NCI-H146 (cell line): ENCODE measurements at regions not wholly inside any gene's neighbourhood (a gene's known extent, or its start where the extent isn't known, plus 50 kb on each side); places are given as distances from the start of the nearest gene placed in this dataset.
"Not testable (repeated sequence)": the region's sequence is repeated elsewhere in the genome, so short reads cannot be mapped to it uniquely, and the experiment has no call there.

Source experiments
- DNase-seq: peaks from one replicate; lab custom pipeline; 2025; lab: John Stamatoyannopoulos, UW

DNA sequence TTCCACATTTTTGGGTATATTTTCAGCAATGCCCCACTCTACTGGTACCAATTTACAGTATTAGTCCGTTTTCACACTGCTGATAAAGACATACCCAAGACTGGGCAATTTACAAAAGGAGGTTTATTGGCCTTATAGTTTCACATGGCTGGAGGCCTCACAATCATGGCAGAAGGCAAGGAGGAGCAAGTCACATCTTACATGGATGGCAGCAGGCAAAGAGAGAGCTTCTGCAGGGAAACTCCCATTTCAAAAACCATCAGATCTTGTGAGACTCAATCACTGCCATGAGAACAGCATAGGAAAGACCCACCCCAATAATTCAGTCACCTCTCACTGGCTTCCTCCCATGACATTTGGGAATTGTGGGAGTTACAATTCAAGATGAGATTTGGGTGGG lies 722.9 kb downstream of the NTRK3 start:
- not testable (repeated sequence) for DNase-seq

DNA sequence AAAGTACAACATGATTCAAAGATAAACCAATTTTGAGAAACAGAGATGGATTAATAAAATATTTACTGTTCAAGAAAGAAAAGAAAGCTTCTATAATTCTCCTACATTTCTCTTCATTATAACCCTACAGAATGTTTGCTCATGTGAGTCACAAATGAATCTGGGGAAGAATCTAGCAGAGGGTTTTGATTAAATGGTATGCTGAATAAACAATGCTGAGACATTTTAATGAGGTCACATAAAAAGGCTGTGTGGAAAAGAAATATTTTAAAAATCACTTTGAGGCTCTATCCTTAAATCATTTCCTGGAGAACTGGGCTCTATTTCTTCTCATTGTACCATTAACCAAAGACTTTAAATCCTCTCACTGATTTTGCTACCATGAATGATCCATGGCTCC lies 727.7 kb downstream of the NTRK3 start:
- DNase-seq, result no peak

DNA sequence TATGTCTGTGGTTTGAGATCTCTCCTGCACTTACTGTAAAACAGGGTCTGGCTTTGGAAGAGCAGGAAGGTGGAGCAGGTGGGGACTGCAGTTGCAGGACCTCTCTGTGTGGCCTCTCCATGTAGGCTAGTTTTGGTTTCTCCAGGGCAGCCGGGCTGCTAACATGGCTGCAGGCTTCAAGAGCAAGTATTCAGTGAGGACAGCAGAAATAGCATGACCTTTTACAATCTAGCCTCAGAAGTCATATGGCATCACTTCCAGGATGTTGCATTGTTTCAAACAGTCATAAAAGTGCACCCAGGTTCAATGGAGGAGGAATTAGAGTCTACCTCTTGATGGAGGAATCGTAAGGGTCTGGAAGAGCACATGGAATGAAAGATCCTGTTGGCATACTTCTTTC lies 728.7 kb downstream of the NTRK3 start:
- DNase-seq, result no peak

DNA sequence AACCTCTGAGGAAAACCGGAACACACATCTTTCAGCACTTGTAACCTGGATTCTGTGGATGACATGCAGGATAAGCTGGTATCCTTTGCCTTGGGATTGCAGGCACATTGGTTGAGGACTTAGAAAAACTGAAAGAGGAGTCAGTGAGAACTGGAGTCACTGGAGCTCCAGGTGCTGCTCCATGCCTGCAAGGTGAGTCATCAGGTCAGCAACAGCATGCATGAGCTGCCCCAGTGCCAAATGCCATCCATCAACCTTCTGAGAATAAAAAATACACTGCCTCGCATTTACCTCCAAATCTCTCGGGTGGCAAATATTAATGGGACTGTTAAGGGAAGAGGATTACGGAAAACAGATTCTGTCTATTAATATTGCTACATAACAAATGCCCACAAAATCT lies 729.1 kb downstream of the NTRK3 start:
- DNase-seq, result no peak

DNA sequence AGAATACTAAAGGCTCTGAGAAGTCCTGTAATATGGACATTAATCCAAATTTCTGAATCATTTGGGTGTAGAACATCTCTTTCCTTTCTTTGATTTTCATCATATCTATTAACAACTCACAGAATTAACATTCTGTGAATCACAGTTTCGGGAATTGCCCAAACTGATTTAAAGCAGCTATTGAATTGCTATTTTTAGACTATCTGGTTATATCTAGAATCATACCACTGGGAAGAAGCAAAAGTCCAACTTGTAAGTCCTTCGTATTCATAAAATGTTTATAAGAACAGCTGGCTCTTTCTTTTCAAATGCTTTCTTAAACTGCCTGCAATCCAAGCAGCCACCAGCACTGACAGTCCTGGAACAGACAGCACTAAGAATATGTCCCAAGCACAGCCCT lies 733.0 kb downstream of the NTRK3 start:
- DNase-seq, result no peak

DNA sequence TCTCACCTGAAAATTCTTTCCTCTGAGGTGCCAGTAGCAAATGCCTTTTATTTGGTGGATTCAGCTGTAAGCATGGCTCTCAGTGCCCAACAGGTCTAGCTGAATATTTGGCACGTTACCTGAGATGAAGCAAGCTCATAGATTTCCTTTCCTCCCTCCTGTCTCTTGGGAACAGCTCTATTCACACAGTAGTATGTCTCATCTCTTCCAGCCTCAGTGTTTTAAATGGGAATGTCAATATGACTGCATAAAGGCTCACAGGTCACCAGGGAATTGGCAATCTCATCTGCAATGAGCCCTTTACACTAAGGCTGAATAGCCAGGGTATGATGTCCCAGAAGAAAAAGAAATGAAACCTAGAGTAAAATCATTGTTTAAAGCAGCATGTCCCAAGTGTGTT lies 733.5 kb downstream of the NTRK3 start:
- DNase-seq, result no peak

DNA sequence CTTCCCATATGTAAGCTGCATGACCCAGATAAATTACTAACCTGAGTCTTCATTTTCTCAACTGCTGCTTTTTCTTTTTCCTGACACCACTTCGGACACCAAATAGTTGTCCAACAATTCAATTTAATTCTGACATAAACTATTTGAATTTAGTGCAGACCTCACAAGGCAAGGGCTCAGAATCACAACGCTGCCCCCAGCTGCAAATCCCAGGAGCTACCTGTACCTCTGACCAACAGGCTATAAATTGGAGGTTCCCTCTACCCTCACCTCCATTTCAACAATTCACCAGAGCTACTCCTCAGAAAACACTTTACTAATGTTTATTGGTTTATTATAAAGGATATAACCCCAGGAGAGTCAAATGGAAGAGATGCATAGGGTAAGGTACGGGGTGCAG lies 737.6 kb downstream of the NTRK3 start:
- no peak for DNase-seq

DNA sequence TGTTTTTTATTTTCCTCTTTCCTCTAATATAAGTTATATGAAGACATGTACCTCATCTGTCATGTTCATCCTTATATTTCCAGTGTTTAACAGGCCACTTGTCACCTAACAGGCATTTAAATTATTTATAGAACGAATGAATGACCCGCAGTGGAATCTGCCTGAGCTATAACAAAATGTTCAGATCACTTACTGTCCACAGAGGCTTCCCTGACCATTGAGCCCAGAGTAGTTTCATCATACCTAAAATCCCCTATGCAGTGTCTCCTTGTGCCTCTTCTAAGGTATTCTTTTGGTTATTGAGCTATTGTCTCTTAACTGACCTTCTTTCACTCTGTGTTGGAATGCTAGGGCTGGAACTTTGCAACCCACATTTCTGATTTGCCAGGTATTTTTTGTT lies 748.5 kb downstream of the NTRK3 start:
- DNase-seq, result no peak

DNA sequence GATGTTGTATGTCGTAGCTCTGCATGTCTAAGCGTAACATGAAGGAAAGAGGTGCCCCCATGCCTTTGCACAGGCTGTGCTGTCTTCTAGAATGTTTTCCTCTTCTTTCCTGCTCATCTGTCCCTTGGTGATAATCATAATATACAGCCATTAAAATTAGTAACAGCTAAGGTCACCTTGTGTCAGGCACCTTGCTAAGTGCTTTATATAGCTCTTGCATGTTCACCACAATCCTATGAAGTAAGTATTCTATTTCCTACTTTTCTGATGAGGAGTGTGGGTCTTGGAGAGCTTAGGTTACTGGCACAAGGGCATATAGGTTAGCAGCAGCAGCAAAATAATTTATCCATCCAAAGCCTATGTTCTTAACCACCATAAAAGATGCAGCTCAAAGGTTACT lies 754.4 kb downstream of the NTRK3 start:
- DNase-seq, result no peak

DNA sequence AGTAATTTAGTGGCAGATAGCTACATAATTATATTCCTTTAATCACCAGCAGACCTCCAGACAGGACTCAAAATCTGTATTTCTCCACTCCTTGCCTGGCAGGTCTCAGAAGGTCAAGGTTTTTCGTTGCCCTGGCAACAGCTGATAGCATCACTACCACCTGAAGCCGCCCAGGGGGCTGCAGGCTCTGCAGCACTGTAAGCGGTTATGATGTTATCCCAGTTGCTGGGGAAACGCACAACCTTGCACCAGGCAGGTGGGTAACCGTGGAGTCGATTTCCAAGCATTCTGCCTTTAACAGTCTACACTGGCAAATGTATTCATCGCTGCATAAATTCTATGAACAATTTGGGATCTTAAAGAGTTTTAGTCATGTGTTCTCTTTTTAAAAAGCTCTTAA lies 756.3 kb downstream of the NTRK3 start:
- DNase-seq, result no peak

DNA sequence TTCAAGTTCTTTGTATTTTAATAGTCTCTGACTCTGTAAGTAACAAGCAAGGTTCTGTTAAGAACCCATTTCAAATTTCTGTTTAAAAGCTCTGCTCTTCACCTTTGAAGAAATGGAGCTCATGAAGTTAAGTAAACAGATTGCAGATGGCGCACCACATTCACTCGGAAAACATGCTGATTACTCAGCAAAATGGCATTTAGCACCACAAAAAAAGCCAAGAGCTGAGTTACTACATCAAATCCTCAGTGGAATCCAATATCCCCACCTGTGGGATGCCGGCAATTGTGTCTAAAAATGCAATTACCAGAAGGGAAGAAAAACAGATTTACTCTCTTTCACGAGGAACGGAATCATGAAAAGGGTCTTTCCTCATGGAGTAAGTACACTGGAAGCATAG lies 758.0 kb downstream of the NTRK3 start:
- no peak for DNase-seq

DNA sequence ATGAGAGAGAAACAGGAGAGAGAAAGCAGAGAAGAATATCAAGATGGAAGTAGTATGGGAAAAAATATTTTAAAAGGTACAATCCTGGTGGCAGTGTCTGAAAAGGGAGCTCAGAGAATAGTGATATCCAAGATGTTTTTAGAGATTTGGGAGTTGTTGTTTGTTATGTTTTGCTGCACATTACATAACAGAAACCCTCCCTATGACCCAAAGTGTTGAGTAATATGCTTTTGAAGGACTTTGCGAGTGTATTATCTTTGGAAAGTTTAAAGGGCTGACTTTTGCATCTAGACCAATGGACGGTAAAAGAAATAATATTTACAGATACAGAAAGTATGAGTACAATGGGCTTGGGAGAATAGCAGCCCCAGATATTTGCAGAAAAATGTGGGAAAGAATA lies 759.7 kb downstream of the NTRK3 start:
- DNase-seq, result no peak

DNA sequence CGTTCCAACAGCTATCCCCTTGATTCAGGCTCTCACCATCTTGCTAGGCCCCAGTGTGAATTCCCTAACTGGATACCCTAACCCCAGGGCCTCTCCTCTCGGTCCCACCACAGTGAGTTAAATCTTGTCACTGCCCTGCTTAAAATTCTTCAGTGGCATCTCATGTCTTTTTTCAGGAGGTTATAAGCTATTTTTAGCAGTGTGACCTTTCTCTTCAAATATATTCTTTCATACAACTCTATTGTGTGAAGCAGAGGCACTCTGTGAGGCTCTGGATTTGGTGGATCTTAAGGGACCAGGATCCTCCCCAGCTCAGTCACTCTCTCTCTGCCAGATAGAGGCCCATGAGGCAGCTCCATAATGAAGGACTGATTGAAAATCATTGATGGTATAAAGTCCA lies 760.4 kb downstream of the NTRK3 start:
- no peak for DNase-seq

DNA sequence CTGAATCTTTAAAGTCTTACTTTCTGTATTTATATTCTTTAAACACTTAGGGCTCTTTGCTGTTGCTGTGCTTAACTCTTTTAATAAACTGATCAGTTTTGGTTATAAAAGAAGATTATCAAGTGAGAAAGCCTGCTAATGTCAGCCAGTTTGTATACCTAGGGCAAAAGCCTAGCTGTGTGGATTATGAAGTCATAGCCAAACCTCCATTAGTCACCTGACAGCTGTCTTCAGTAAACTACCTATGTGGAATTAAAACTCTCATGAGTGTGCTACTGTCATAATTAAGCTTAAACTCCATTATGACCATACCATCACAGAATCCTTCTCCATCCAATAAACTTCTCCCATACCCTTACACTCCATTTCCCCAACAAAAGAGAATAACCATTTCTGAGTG lies 762.7 kb downstream of the NTRK3 start:
- DNase-seq, result no peak

DNA sequence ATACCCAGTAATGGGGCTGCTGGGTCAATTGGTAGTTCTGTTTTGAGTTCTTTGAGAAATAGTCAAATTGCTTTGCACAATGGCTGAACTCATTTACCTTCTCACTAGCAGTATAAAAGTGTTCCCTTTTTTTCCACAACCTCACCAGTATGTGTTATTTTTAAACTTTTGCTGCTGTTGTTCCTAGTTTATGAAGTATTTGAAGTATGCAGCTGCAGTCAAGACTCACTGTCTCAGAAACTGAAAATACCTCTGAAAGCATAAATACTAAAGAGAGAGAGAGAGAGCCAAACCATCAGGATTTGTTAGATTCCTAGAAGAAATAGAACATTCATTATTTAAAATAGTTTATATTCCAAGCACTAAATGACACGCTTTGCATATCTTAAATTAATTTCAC lies 764.2 kb downstream of the NTRK3 start:
- DNase-seq, result no peak

DNA sequence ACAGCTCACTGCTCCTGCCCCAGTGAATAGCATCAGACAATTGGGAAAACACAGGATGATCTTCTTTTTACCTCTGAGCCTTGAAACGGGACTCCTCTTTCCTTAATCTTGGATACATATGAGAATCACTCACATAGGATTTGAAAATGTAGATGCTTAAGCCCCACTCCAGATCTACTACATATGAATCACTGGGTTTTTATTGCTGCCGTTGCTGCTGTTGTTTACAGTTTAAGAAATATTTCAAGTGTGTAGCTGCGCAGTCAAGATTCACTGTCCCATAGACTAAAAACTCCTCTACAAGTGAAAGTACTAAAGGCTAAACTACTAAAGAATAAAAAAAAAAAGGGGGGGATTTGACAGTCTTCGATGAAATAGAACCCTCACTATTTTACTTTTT lies 765.9 kb downstream of the NTRK3 start:
- no peak for DNase-seq

DNA sequence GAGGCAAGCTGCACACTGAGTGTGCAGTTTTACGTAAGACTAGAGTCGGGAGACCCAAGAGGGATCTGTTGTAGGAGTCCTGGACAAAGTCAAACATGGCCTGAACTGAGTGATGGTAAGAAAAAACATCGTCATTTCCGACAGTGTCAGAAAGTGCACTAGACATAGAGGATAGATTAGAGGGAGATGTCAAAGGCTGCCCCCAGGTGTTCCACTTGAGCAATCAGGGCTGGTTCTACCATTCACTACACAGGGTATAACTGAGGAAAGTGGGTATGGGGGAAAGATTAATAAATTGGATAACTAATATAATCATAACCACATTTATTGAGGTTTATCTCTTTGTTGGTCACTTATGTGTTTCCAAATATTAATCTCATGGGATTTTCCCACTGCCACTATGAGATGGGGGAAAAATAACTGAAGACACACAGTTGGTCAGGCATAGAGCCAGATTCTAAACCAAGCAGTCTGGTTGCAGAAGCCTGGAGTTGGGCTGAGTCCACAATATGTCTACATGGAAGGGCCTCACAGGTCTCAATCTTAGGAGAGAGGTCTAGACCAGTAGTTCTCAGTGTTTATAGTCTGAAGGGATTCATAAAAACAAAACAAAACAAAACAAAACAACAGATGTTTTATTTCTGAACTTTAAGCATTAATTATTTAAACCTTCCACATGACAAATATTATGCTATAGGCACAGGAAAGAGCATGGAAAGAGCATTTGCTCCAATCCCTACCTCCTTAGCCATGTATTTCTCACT lies 766.5 kb downstream of the NTRK3 start:
- DNase-seq, result no peak

DNA sequence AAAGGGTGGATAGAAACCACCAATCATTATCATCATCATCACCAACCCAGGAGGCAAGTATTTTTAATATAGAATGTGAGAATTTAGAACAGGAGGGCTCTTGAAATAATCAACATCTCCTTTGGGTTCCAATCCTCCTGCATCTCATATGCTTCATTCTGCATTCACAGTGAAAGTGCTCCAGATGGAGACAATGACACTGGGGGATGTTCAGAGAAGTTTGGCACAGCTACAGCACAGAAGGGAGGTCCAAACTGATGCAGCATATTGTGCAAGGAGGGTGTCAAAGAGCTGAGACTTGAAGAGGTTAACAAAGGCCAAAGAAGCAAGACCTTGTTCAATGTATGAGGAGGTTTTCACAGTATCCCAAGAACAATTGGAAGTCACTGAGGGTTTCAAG lies 767.1 kb downstream of the NTRK3 start:
- no peak for DNase-seq

DNA sequence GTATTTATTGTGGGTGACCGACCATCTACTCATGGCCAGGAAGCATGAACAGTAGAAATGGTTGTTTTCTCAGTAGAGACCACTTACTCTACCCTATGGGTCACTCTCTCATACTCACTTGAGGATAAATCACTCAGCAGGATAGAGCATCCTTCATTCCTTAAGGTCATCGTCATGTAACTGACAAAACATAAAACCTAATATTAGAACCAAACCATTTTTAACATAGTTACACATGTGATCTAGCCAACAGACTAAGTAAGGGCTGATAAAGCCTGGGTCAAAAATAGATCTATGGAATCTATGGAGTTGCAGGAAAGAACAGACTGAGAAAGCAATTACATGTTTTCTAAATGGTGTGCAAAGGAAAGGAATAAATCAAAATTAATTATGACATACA lies 769.1 kb downstream of the NTRK3 start:
- no peak for DNase-seq

DNA sequence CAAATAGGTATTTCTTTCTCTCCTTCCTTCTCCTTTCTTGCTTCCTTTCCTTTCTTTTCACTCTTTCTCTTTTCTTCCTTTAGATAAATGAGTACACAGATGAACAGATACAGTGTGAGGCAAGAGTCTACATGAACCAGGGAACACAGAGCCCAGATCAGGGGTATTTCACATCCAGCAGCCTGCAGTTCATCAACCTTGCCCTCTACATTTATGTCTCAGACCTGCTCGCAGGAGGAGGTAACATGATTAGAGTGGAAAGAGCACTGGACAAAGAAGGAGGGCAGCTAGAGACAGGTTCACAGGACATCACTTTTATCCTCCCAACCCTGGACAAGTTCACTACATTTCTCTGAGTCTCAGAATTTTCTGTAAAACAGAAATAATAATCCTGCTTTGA lies 773.1 kb downstream of the NTRK3 start:
- DNase-seq, result no peak

DNA sequence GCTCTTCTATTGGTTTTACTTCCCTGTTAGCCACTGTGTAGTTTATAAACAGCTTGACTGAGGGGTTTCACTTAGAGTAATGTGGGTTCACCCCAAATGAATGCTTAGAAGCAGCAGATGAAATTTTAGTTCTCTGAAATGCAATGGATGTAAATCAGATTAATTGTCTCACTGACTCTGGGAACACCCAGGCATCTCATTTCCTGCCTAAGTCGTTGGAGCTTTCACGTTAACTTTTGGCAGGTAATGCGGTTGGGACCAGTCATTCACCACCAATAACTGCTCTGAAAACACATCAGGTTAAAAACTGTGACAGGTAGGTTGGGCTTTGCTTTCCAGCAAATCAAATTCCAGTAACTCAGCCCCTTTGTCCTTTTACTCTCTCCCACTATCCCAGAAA lies 775.4 kb downstream of the NTRK3 start:
- DNase-seq, result no peak

DNA sequence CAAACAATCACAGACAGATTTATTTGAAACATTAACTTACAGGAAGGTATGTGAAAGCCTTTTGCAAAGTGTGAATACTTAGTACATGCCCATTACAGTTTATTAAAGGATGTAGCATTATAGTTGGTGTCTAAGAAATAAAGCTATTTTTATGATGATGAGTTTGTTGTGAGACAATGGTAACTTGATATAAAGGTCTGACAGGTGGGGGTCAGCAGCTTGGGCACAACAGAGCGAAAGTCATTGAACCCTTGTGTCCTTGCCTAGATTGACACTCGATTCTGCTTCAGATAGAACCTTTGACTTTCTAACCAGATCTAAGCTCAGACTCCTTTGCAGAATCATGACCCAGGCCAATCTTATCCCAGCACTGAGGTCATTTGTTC lies 777.9 kb downstream of the NTRK3 start:
- no peak for DNase-seq

DNA sequence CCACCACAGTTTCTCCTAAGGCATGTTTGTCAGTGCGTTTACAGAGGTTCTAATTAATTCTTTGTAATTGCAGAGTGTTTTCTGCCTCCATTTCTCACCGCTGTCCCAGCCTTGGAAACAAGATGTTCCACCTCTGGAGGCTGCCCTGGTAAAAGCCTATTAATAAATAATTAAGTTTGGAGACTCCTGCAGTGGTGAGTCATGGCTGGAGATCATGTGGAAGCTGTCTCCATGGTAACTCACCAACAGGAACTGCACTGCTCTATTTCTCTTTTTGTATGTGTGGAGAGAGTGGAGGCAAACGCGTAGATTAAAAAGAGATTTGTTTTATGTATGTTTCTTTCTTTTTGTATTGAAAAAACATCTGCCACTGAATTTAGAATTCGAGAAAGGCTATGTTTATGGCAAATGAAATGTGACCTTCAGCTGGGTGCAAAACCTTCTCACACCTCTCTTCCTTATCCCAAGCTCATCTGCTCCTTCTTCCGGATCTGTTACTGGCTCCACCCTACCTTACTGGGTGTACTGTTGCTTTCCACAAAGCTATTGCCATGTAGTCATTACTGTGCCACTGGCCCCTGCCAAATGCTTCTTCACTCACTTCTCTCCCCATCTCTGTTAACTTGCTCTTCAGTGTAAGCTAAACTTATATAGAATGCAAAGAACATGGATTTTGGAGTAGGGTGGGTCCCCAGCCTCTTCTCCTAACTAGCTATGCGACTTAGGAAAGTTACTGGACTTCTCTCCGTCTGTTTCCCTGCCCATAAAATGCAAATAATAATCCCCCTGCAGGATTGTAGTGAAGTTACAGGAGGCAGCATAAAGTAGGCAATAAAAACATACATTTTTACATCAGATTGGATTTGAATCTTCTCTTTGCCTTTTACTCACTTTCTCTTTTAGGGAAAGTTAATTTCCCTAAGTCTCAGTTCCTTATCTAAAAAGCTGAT lies 778.5 kb downstream of the NTRK3 start:
- DNase-seq, result peak; percentile 1

DNA sequence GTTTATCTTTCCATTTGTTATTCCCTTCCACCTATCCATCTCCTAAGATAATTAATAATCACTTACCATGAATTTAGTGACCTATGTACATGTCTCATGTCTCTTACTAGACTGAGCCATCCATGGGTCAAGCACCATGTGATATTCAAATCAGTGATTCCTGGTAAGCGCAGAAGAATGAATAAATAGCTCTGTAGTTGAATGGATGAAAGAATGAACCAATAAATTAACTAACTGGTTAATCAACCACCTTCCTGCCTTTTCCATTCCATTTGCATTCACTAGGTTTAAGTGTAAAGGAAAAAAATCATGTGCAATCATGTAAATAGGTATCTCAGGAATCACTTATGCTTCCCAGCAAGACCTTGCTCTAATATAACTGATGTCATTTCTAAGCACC lies 779.5 kb downstream of the NTRK3 start:
- DNase-seq, result no peak
